Heart left ventricle (tissue), 16 donors: ENCODE measurements at regions not wholly inside any gene's neighbourhood (a gene's known extent, or its start where the extent isn't known, plus 50 kb on each side); places are given as distances from the start of the nearest gene placed in this dataset.

Experiments
- ATAC-seq, 4 donors: fragments of 200-7000 bp; cut with Tn5 transposase; one replicate each; pipeline ENCODE4 v1.9.1; 2020 to 2022; ENCODE audit warnings: moderate library complexity in 4 of 4, mild to moderate bottlenecking in 3 of 4, moderate number of reproducible peaks in 1 of 4
- DNase-seq, 5 donors: peaks; one replicate each; pipeline ENCODE4 v3.0.0-alpha.2; 2020
- H3K27ac ChIP-seq, 12 donors: fragments of 200-600 bp; sonication (generic) in 4 of 12; one replicate each; pipeline versions ENCODE4 v1.5.0 to v1.8.0; 2016 to 2022; ENCODE audit warnings: mild to moderate bottlenecking in 2 of 12
- H3K27me3 ChIP-seq, 9 donors: fragments of 200-600 bp; sonication (generic) in 2 of 9; one replicate each; pipeline versions ENCODE4 v1.5.1 to v1.8.0; 2016 to 2022; ENCODE audit warnings: mild to moderate bottlenecking in 3 of 9
- H3K36me3 ChIP-seq, 9 donors: fragments of 200-600 bp; sonication (generic) in 2 of 9; one replicate each; pipeline versions ENCODE4 v1.5.0 to v1.8.0; 2018 to 2022; ENCODE audit warnings: mild to moderate bottlenecking in 2 of 9
- H3K4me1 ChIP-seq, 12 donors: fragments of 200-600 bp; sonication (generic) in 4 of 12; one replicate each; pipeline versions ENCODE4 v1.5.0 to v1.8.0; 2016 to 2022; ENCODE audit warnings: mild to moderate bottlenecking in 3 of 12
- H3K4me3 ChIP-seq, 12 donors: fragments of 200-600 bp; sonication (generic) in 4 of 12; one replicate each; pipeline versions ENCODE4 v1.5.0 to v1.8.0; 2017 to 2022; ENCODE audit warnings: mild to moderate bottlenecking in 9 of 12, moderate library complexity in 4 of 12
- H3K9me3 ChIP-seq, 12 donors: fragments of 200-600 bp; sonication (generic) in 4 of 12; one replicate each; pipeline versions ENCODE4 v1.5.0 to v1.8.0; 2016 to 2022; ENCODE audit warnings: mild to moderate bottlenecking in 1 of 12
- CTCF ChIP-seq, 12 donors: fragments of 200-600 bp; sonication (generic) in 4 of 12; IDR thresholded peaks; one replicate each; pipeline versions ENCODE4 v1.5.0 to v1.8.0; 2018 to 2022; ENCODE audit warnings: antibody characterized with exemption in 12 of 12, mild to moderate bottlenecking in 5 of 12
- POLR2A ChIP-seq, 2 donors: fragments of 450-650 bp; IDR thresholded peaks; one replicate each; pipeline ENCODE4 v1.6.1; 2017; ENCODE audit warnings: antibody characterized with exemption in 2 of 2, mild to moderate bottlenecking in 2 of 2, moderate library complexity in 2 of 2
- WGBS, 4 donors: extraction: QIAGEN DNeasy Blood & Tissue Kit in 2 of 4; methylation state at CpG; one replicate each; pipeline versions ENCODE4 v1.1.5 to v1.1.7; 2013 to 2018; 5-methylcytosine and 5-hydroxymethylcytosine counted together
- intact Hi-C, 10 donors: fragments of 100-400 bp; cut with DNase I; formaldehyde crosslinking; loops; one replicate each; pipeline versions ENCODE4 v1.11.1 to v1.14.2; 2022
- donor health status: ischemic (EF 13 %, LVEDD 7.1; RV severe dilation, severe dysfunction).
- donor health status: healthy with polysubstance abuse.
- donor health status: DM: no; HTN: yes; CAD: no.
- donor health status: DM: no; HTN: no; CAD: no.
- donor health status: ischemic (EF 25% LVEDD 6.9; RV normal size, moderate dysfunction).
- donor health status: ischemic (EF 25% LVEDD 5.7; RV mildly dilated, moderate dysfunction).
- donor health status: healthy.
- donor health status: DM: yes; HTN: yes; CAD: no.
- donor health status: ischemic (EF 35%, LVEDD 5.7; RV mildly dilated, moderate dysfunction).
- donor health status: nonischemic (EF 11% LVEDD 7.7; RV severe dilation, severe dysfunction).
- donor health status: DM: yes; HTN: yes; CAD: no.
- donor health status: PGD.
- donor health status: ischemic (EF 29% LVEDD 5.4; RV normal size, mild dysfunction).
- donor health status: nonischemic (EF 23%, LVEDD 6.1; RV moderate dilation, normal function).

- TF ChIP-seq POLR2A (IDR thresholded peaks at IDR 0.05) = no peak
- TF ChIP-seq CTCF (IDR thresholded peaks at IDR 0.05) = no peak
- H3K27me3 ChIP-seq = peaks cover 0 to 13% (median 0%) of the 10 kb centered on the region in 9 donors
- intact Hi-C loops = no loop called here
- no peaks in the 10 kb centered on the region for H3K36me3 ChIP-seq
- H3K4me3 ChIP-seq = no peak overlapping the region
- H3K4me1 ChIP-seq = no peaks in the 10 kb centered on the region
- DNase-seq (no peak), ATAC-seq (no peak)
- H3K9me3 ChIP-seq = peaks cover 0 to 3% (median 0%) of the 10 kb centered on the region in 12 donors
- no peak overlapping the region for H3K27ac ChIP-seq
- 89 to 93% (median 91%) methylated on average over 5 of the region's 5 CpGs for WGBS, 4 donors
These were observed 299.8 kb downstream of the TSHZ3 start for GRCh38 chr19:31049431-31049830.

GRCh38 chr19:31046024-31046423, 303.2 kb downstream of the TSHZ3 start:
- peaks cover 0 to 14% (median 0%) of the 10 kb centered on the region in 9 donors for H3K27me3 ChIP-seq

GRCh38 chr19:31041461-31041860, 307.8 kb downstream of the TSHZ3 start:
- peaks cover 0 to 3% (median 0%) of the 10 kb centered on the region in 12 donors for H3K9me3 ChIP-seq
- peaks cover 0 to 14% (median 0%) of the 10 kb centered on the region in 9 donors for H3K27me3 ChIP-seq
- H3K4me3 ChIP-seq = no peak overlapping the region
- intact Hi-C loops = no loop called here
- 55 to 87% (median 60%) methylated on average over 2 of the region's 2 CpGs; no CpG with 5 or more reads in 1 of the 4 donors for WGBS, 4 donors
- TF ChIP-seq POLR2A (IDR thresholded peaks at IDR 0.05) (no peak), CTCF (IDR thresholded peaks at IDR 0.05) (no peak)
- ATAC-seq (no peak), DNase-seq (no peak)
- H3K36me3 ChIP-seq = no peaks in the 10 kb centered on the region
- no peak overlapping the region for H3K27ac ChIP-seq
- no peaks in the 10 kb centered on the region for H3K4me1 ChIP-seq

More at GRCh38 chr19:31046024-31046423, 303.2 kb downstream of the TSHZ3 start:
- no peak for TF ChIP-seq POLR2A (IDR thresholded peaks at IDR 0.05)
- TF ChIP-seq CTCF (IDR thresholded peaks at IDR 0.05) = no peak
- intact Hi-C loops = no loop called here
- no peak for DNase-seq
- H3K9me3 ChIP-seq = peaks cover 0 to 3% (median 0%) of the 10 kb centered on the region in 12 donors
- 80 to 95% (median 88%) methylated on average over 2 of the region's 2 CpGs for WGBS, 4 donors
- no peaks in the 10 kb centered on the region for H3K36me3 ChIP-seq
- no peaks in the 10 kb centered on the region for H3K4me1 ChIP-seq
- no peak overlapping the region for H3K4me3 ChIP-seq
- ATAC-seq = no peak
- no peak overlapping the region for H3K27ac ChIP-seq

- 56 to 70% (median 62%) methylated on average over 4 of the region's 4 CpGs for WGBS, 4 donors
- TF ChIP-seq CTCF (IDR thresholded peaks at IDR 0.05) (no peak), POLR2A (IDR thresholded peaks at IDR 0.05) (no peak)
- H3K27me3 ChIP-seq = peaks cover 0 to 14% (median 0%) of the 10 kb centered on the region in 9 donors
These were observed 310.1 kb downstream of the TSHZ3 start for GRCh38 chr19:31039151-31039550.

More at GRCh38 chr19:31039151-31039550, 310.1 kb downstream of the TSHZ3 start:
- Histone ChIP-seq H3K9me3 (no peaks in the 10 kb centered on the region), H3K36me3 (no peaks in the 10 kb centered on the region), H3K4me3 (no peak overlapping the region), H3K4me1 (no peaks in the 10 kb centered on the region), H3K27ac (no peak overlapping the region)
- DNase-seq (no peak), ATAC-seq (no peak)
- intact Hi-C loops = no loop called here
